ENCODE measurements at regions not wholly inside any gene's neighbourhood (a gene's known extent, or its start where the extent isn't known, plus 50 kb on each side); places are given as distances from the start of the nearest gene placed in this dataset.
"Not testable (repeated sequence)": the region's sequence is repeated elsewhere in the genome, so short reads cannot be mapped to it uniquely, and the experiment has no call there.

GRCh38 chr10:29862923-29863614 lies 196.3 kb downstream of the JCAD start:
- TF ChIP-seq EZH2 (IDR thresholded peaks at IDR 0.05; ENCODE audit: borderline replicate concordance, insufficient read depth, low read depth, low read length, poor library complexity, severe bottlenecking) (no peak), CTCF (IDR thresholded peaks at IDR 0.05) (no peak)
- H3K27ac Mint-ChIP-seq = no peak overlapping the region
- H4K20me1 ChIP-seq (ENCODE audit: control insufficient read depth, insufficient read depth, low read length, poor library complexity, severe bottlenecking) = no peaks in the 10 kb centered on the region
- ATAC-seq (ENCODE audit: low read depth) = no peak
- CTCF ChIA-PET = no interaction called here
- POLR2A ChIA-PET = no interaction called here
- no peak for DNase-seq
- H3K4me1 ChIP-seq (ENCODE audit: control insufficient read depth in 2 of 2, insufficient read depth in 2 of 2, low read length in 2 of 2) = no peaks in the 10 kb centered on the region
- peaks cover 6% of the 10 kb centered on the region for H3K27me3 Mint-ChIP-seq
- no peaks in the 10 kb centered on the region for H3K27me3 ChIP-seq (replicated peaks in 1 of 4; ENCODE audit: control extremely low read depth in 1 of 4, control insufficient read depth in 3 of 4, insufficient read depth in 4 of 4, low read length in 3 of 4)
- H3K9me3 Mint-ChIP-seq (ENCODE audit: insufficient read depth) = no peaks in the 10 kb centered on the region
- H3K9me3 ChIP-seq (ENCODE audit: control extremely low read depth in 1 of 3, control insufficient read depth in 2 of 3, insufficient read depth in 1 of 3, low read length in 2 of 3) = no peaks in the 10 kb centered on the region
- H3K4me2 ChIP-seq (replicated peaks; ENCODE audit: low read depth, low read length, poor library complexity, severe bottlenecking) = no peak overlapping the region
- H2AFZ ChIP-seq (ENCODE audit: insufficient read depth, low read depth, low read length, poor library complexity, severe bottlenecking) = no peak overlapping the region
- 81% methylated on average over 3 of the region's 4 CpGs for WGBS (ENCODE audit: insufficient coverage)
- intact Hi-C loops (cut with micrococcal nuclease) = no loop called here
- H3K4me3 Mint-ChIP-seq = no peak overlapping the region
- H3K4me3 ChIP-seq (ENCODE audit: control extremely low read depth in 1 of 5, extremely low read depth in 1 of 5, insufficient read depth in 1 of 5, low read depth in 2 of 5, low read length in 4 of 5) = no peak overlapping the region
- H3K27ac ChIP-seq (ENCODE audit: low read length in 2 of 2) = no peak overlapping the region
- H3K9ac ChIP-seq (ENCODE audit: low read length) = no peak overlapping the region
- no peaks in the 10 kb centered on the region for H3K79me2 ChIP-seq (ENCODE audit: control insufficient read depth, insufficient read depth, low read length)
- H3K4me1 Mint-ChIP-seq = no peaks in the 10 kb centered on the region
- H3K36me3 ChIP-seq (replicated peaks in 1 of 2; ENCODE audit: control extremely low read depth in 1 of 2, control insufficient read depth in 1 of 2, extremely low read depth in 1 of 2, insufficient read depth in 2 of 2, low read length in 1 of 2) = no peaks in the 10 kb centered on the region

- Mint-ChIP-seq H3K9me3 (ENCODE audit: insufficient read depth) (no peaks in the 10 kb centered on the region), H3K4me3 (no peak overlapping the region), H3K4me1 (no peaks in the 10 kb centered on the region), H3K27ac (no peak overlapping the region), H3K27me3 (peaks cover 6% of the 10 kb centered on the region)
- Histone ChIP-seq H3K27me3 (replicated peaks in 1 of 4; ENCODE audit: control extremely low read depth in 1 of 4, control insufficient read depth in 3 of 4, insufficient read depth in 4 of 4, low read length in 3 of 4) (no peaks in the 10 kb centered on the region), H3K4me1 (ENCODE audit: control insufficient read depth in 2 of 2, insufficient read depth in 2 of 2, low read length in 2 of 2) (no peaks in the 10 kb centered on the region), H3K36me3 (replicated peaks in 1 of 2; ENCODE audit: control extremely low read depth in 1 of 2, control insufficient read depth in 1 of 2, extremely low read depth in 1 of 2, insufficient read depth in 2 of 2, low read length in 1 of 2) (no peaks in the 10 kb centered on the region), H3K27ac (ENCODE audit: low read length in 2 of 2) (no peak overlapping the region), H3K9ac (ENCODE audit: low read length) (no peak overlapping the region), H3K79me2 (ENCODE audit: control insufficient read depth, insufficient read depth, low read length) (no peaks in the 10 kb centered on the region), H2AFZ (ENCODE audit: insufficient read depth, low read depth, low read length, poor library complexity, severe bottlenecking) (no peak overlapping the region), H3K4me3 (ENCODE audit: control extremely low read depth in 1 of 5, extremely low read depth in 1 of 5, insufficient read depth in 1 of 5, low read depth in 2 of 5, low read length in 4 of 5) (no peak overlapping the region), H3K4me2 (replicated peaks; ENCODE audit: low read depth, low read length, poor library complexity, severe bottlenecking) (no peak overlapping the region), H3K9me3 (ENCODE audit: control extremely low read depth in 1 of 3, control insufficient read depth in 2 of 3, insufficient read depth in 1 of 3, low read length in 2 of 3) (no peaks in the 10 kb centered on the region), H4K20me1 (ENCODE audit: control insufficient read depth, insufficient read depth, low read length, poor library complexity, severe bottlenecking) (no peaks in the 10 kb centered on the region)
- TF ChIP-seq EZH2 (IDR thresholded peaks at IDR 0.05; ENCODE audit: borderline replicate concordance, insufficient read depth, low read depth, low read length, poor library complexity, severe bottlenecking) (no peak), CTCF (IDR thresholded peaks at IDR 0.05) (no peak)
- POLR2A ChIA-PET = no interaction called here
- 100% methylated on average over 2 of the region's 4 CpGs for WGBS (ENCODE audit: insufficient coverage)
- ATAC-seq (ENCODE audit: low read depth) (no peak), DNase-seq (no peak)
- intact Hi-C loops (cut with micrococcal nuclease) = no loop called here
- CTCF ChIA-PET = interaction anchor here (0.6 kb wide), 1 partner anchor 686 kb away, joined by 3 read pairs; no protein-coding TSS in a partner anchor
Observed at GRCh38 chr10:29861811-29862505, 197.4 kb downstream of the JCAD start.

- H3K36me3 ChIP-seq (replicated peaks in 1 of 2; ENCODE audit: control extremely low read depth in 1 of 2, control insufficient read depth in 1 of 2, extremely low read depth in 1 of 2, insufficient read depth in 2 of 2, low read length in 1 of 2); H3K9me3 Mint-ChIP-seq (ENCODE audit: insufficient read depth); DNase-seq; H2AFZ ChIP-seq (ENCODE audit: insufficient read depth, low read depth, low read length, poor library complexity, severe bottlenecking); H3K27me3 Mint-ChIP-seq; H3K9me3 ChIP-seq (ENCODE audit: control extremely low read depth in 1 of 3, control insufficient read depth in 2 of 3, insufficient read depth in 1 of 3, low read length in 2 of 3); H4K20me1 ChIP-seq (ENCODE audit: control insufficient read depth, insufficient read depth, low read length, poor library complexity, severe bottlenecking); H3K27ac Mint-ChIP-seq; H3K79me2 ChIP-seq (ENCODE audit: control insufficient read depth, insufficient read depth, low read length); ATAC-seq (ENCODE audit: low read depth); intact Hi-C loops (cut with micrococcal nuclease); H3K4me2 ChIP-seq (replicated peaks; ENCODE audit: low read depth, low read length, poor library complexity, severe bottlenecking); H3K27ac ChIP-seq (ENCODE audit: low read length in 2 of 2); H3K4me1 ChIP-seq (ENCODE audit: control insufficient read depth in 2 of 2, insufficient read depth in 2 of 2, low read length in 2 of 2); H3K4me3 ChIP-seq (ENCODE audit: control extremely low read depth in 1 of 5, extremely low read depth in 1 of 5, insufficient read depth in 1 of 5, low read depth in 2 of 5, low read length in 4 of 5); H3K4me3 Mint-ChIP-seq; POLR2A ChIA-PET; H3K9ac ChIP-seq (ENCODE audit: low read length); H3K4me1 Mint-ChIP-seq; H3K27me3 ChIP-seq (replicated peaks in 1 of 4; ENCODE audit: control extremely low read depth in 1 of 4, control insufficient read depth in 3 of 4, insufficient read depth in 4 of 4, low read length in 3 of 4): not testable (repeated sequence)
- WGBS (ENCODE audit: insufficient coverage) = 88% methylated on average over 4 of the region's 5 CpGs
- CTCF ChIA-PET = interaction anchor here (0.6 kb wide), 1 partner anchor 687 kb away, joined by 3 read pairs; no protein-coding TSS in a partner anchor
Observed at GRCh38 chr10:29861231-29861630, 198.2 kb downstream of the JCAD start.

Data from B cell (primary cell).